SK-N-SH (cell line): ENCODE measurements at regions not wholly inside any gene's neighbourhood (a gene's known extent, or its start where the extent isn't known, plus 50 kb on each side); places are given as distances from the start of the nearest gene placed in this dataset.

Source experiments
- CTCF ChIA-PET: fragments of 300-600, 350-600 bp; formaldehyde crosslinking; extraction: SDS; loops from one replicate; lab custom pipeline; 2021; lab: Yijun Ruan, JAX
- POLR2A ChIA-PET: fragments of 350-600 bp; sonication (Branson Sonifier 250); formaldehyde crosslinking; extraction: SDS; loops from one replicate; lab custom pipeline; 2020; ENCODE audit warnings: antibody characterized with exemption, inconsistent platforms; lab: Yijun Ruan, JAX
- DNase-seq: peaks from one replicate; pipeline ENCODE4 v3.0.0; 2012
- H2AFZ ChIP-seq: fragments of 200-600 bp; sonication (generic); 2 replicates; pipeline ENCODE4 v1.8.1; 2016; ENCODE audit warnings: antibody characterized with exemption, mild to moderate bottlenecking, low read depth
- H3F3A ChIP-seq: fragments of 200-600 bp; sonication (generic); replicated peaks from 2 replicates; pipeline ENCODE3; 2016; ENCODE audit warnings: antibody characterized with exemption, mild to moderate bottlenecking; ENCODE audit not compliant: insufficient read depth
- H3K27ac ChIP-seq, 2 experiments: fragments of 200-500 bp in 1 of 2; fragments of 200-600 bp in 1 of 2; sonication (Bioruptor generic) in 1 of 2; sonication (generic), shearing (Covaris generic) in 1 of 2; 2 replicates each; pipeline versions ENCODE4 v1.5.1 to v1.6.1; 2014 to 2016; ENCODE audit warnings: low read depth in 2 of 2, inconsistent platforms in 1 of 2, low read length in 1 of 2, mild to moderate bottlenecking in 1 of 2, mixed read lengths in 1 of 2
- H3K27me3 ChIP-seq: fragments of 200-600 bp; sonication (generic), shearing (Covaris generic); 2 replicates; pipeline ENCODE4 v1.6.1; 2016; ENCODE audit warnings: mixed run types; ENCODE audit not compliant: insufficient read depth
- H3K36me3 ChIP-seq, 2 experiments: fragments of 200-500 bp in 1 of 2; fragments of 200-600 bp in 1 of 2; sonication (Bioruptor generic) in 1 of 2; sonication (generic) in 1 of 2; replicated peaks in 1 of 2; 2 replicates each; pipeline versions ENCODE3 to v1.5.1; 2014 to 2016; ENCODE audit warnings: low read length in 1 of 2, mild to moderate bottlenecking in 1 of 2; ENCODE audit not compliant: insufficient read depth in 2 of 2, control insufficient read depth in 1 of 2
- H3K4me1 ChIP-seq, 2 experiments: fragments of 200-500 bp in 1 of 2; fragments of 200-600 bp in 1 of 2; sonication (Bioruptor generic) in 1 of 2; sonication (generic), shearing (Covaris generic) in 1 of 2; 2 replicates each; pipeline versions ENCODE4 v1.5.1 to v1.6.1; 2014 to 2016; ENCODE audit warnings: low read depth in 1 of 2, low read length in 1 of 2, mixed run types in 1 of 2; ENCODE audit not compliant: insufficient read depth in 2 of 2, control insufficient read depth in 1 of 2
- H3K4me2 ChIP-seq: fragments of 200-600 bp; sonication (generic), shearing (Covaris generic); 2 replicates; pipeline ENCODE4 v1.6.1; 2017; ENCODE audit warnings: mixed run types
- H3K4me3 ChIP-seq, 2 experiments: fragments of 200-500 bp in 1 of 2; fragments of 200-600 bp in 1 of 2; sonication (Bioruptor generic) in 1 of 2; sonication (generic), shearing (Covaris generic) in 1 of 2; 2 replicates each; pipeline versions ENCODE4 v1.5.1 to v1.8.1; 2014 to 2016; ENCODE audit warnings: low read depth in 2 of 2, inconsistent platforms in 1 of 2, low read length in 1 of 2, mild to moderate bottlenecking in 1 of 2, mixed read lengths in 1 of 2, moderate library complexity in 1 of 2
- H3K79me2 ChIP-seq: fragments of 200-600 bp; sonication (generic); 2 replicates; pipeline ENCODE4 v1.8.1; 2017; ENCODE audit warnings: mild to moderate bottlenecking; ENCODE audit not compliant: insufficient read depth
- H3K9ac ChIP-seq: fragments of 200-600 bp; sonication (generic); 2 replicates; pipeline ENCODE4 v1.6.1; 2017; ENCODE audit warnings: mixed run types
- H3K9me2 ChIP-seq: fragments of 200-600 bp; sonication (generic); 2 replicates; pipeline ENCODE4 v1.6.1; 2017; ENCODE audit warnings: mixed run types
- H3K9me3 ChIP-seq: fragments of 200-600 bp; sonication (generic); 2 replicates; pipeline ENCODE4 v1.6.1; 2017; ENCODE audit warnings: mixed run types, mild to moderate bottlenecking, moderate library complexity
- H4K20me1 ChIP-seq: fragments of 200-600 bp; sonication (generic); 2 replicates; pipeline ENCODE4 v1.6.1; 2017; ENCODE audit warnings: mild to moderate bottlenecking, mixed run types; ENCODE audit not compliant: insufficient read depth
- CTCF ChIP-seq: fragments of 200-600 bp; sonication (generic); IDR thresholded peaks from 2 replicates; pipeline ENCODE4 v1.6.1; 2017; ENCODE audit warnings: antibody characterized with exemption, mild to moderate bottlenecking, moderate library complexity
- ELF1 ChIP-seq: IDR thresholded peaks from 2 replicates; pipeline ENCODE4 v1.4.0; 2012
- EZH2phosphoT487 ChIP-seq: fragments of 200-600 bp; sonication (generic); IDR thresholded peaks from 2 replicates; pipeline ENCODE4 v1.6.1; 2017; ENCODE audit warnings: low read depth, mixed run types, mild to moderate bottlenecking, antibody characterized with exemption, moderate library complexity, borderline replicate concordance
- FOSL2 ChIP-seq: IDR thresholded peaks from 2 replicates; pipeline ENCODE4 v1.4.0; 2012; ENCODE audit warnings: low read depth, mild to moderate bottlenecking, moderate library complexity, borderline replicate concordance
- FOXJ3 ChIP-seq: sonication (generic); formaldehyde crosslinking; IDR thresholded peaks from 2 replicates; pipeline ENCODE4 v1.5.1; 2020; ENCODE audit warnings: mild to moderate bottlenecking, missing genetic modification reagents
- GABPA ChIP-seq: IDR thresholded peaks from 2 replicates; pipeline ENCODE4 v1.4.0; 2012; ENCODE audit warnings: low read depth, mild to moderate bottlenecking
- GATA2 ChIP-seq: sonication (generic); formaldehyde crosslinking; IDR thresholded peaks from 2 replicates; pipeline ENCODE4 v1.5.0; 2020; ENCODE audit warnings: mild to moderate bottlenecking, missing genetic modification reagents
- MAX ChIP-seq: IDR thresholded peaks from 2 replicates; pipeline ENCODE4 v1.4.0; 2012; ENCODE audit warnings: low read depth
- MEF2A ChIP-seq: IDR thresholded peaks from 2 replicates; pipeline ENCODE4 v1.4.0; 2012; ENCODE audit warnings: low read depth, borderline replicate concordance
- NRF1 ChIP-seq: IDR thresholded peaks from 2 replicates; pipeline ENCODE4 v1.6.1; 2012; ENCODE audit warnings: low read depth, mild to moderate bottlenecking, low read length
- PBX3 ChIP-seq: IDR thresholded peaks from 2 replicates; pipeline ENCODE4; 2012
- RAD21 ChIP-seq: IDR thresholded peaks from 2 replicates; pipeline ENCODE4 v1.6.1; 2012; ENCODE audit warnings: mild to moderate bottlenecking, low read length
- REST ChIP-seq: IDR thresholded peaks from 2 replicates; pipeline ENCODE4 v1.6.1; 2012; ENCODE audit warnings: mild to moderate bottlenecking, low read depth, low read length, moderate library complexity
- SIN3A ChIP-seq: IDR thresholded peaks from 2 replicates; pipeline ENCODE4 v1.6.1; 2012; ENCODE audit warnings: low read depth, mild to moderate bottlenecking, low read length, moderate library complexity, borderline replicate concordance
- SMC3 ChIP-seq: IDR thresholded peaks from 2 replicates; pipeline ENCODE4 v1.6.1; 2012; ENCODE audit warnings: low read depth, low read length, improper control_type of control experiment
- TCF12 ChIP-seq: IDR thresholded peaks from 2 replicates; pipeline ENCODE4 v1.4.0; 2012
- TEAD4 ChIP-seq: IDR thresholded peaks from 2 replicates; pipeline ENCODE4 v1.4.0; 2012; ENCODE audit warnings: mild to moderate bottlenecking, borderline replicate concordance; ENCODE audit not compliant: insufficient read depth
- USF1 ChIP-seq: IDR thresholded peaks from 2 replicates; pipeline ENCODE4 v1.4.0; 2012; ENCODE audit warnings: low read depth, borderline replicate concordance
- YY1 ChIP-seq: IDR thresholded peaks from 2 replicates; pipeline ENCODE4 v1.4.0; 2012; ENCODE audit warnings: low read depth, mild to moderate bottlenecking
- ZBTB33 ChIP-seq: IDR thresholded peaks from 2 replicates; pipeline ENCODE4 v1.4.0; 2012; ENCODE audit warnings: low read depth, borderline replicate concordance
- WGBS: methylation state at CpG from one replicate; pipeline ENCODE4 v1.1.6; 2017; ENCODE audit warnings: low lambda C conversion rate; 5-methylcytosine and 5-hydroxymethylcytosine counted together

- H3K9me3 ChIP-seq = no peaks in the 10 kb centered on the region
- CTCF ChIA-PET = no interaction called here
Measured at GRCh38 chr3:146339349-146339748, 88.4 kb upstream of the PLSCR4 start.

More at GRCh38 chr3:146339349-146339748, 88.4 kb upstream of the PLSCR4 start:
- 10% methylated on average over 7 of the region's 7 CpGs for WGBS
- DNase-seq = no peak
- no peaks in the 10 kb centered on the region for H3K36me3 ChIP-seq
- H3K9ac ChIP-seq = no peak overlapping the region
- H3K27me3 ChIP-seq = peaks cover 13% of the 10 kb centered on the region; the same call in 1 of the 2 replicates
- H4K20me1 ChIP-seq = no peaks in the 10 kb centered on the region
- H3K9me2 ChIP-seq = no peaks in the 10 kb centered on the region
- H3K4me3 ChIP-seq = no peak overlapping the region
- H3F3A ChIP-seq = no peaks in the 10 kb centered on the region
- no peaks in the 10 kb centered on the region for H3K4me1 ChIP-seq
- POLR2A ChIA-PET = no interaction called here
- TF ChIP-seq FOXJ3 (no peak), NRF1 (no peak), YY1 (no peak), USF1 (no peak), ZBTB33 (no peak), RAD21 (no peak), MAX (no peak), SIN3A (no peak), MEF2A (no peak), EZH2phosphoT487 (no peak), GATA2 (no peak), ELF1 (no peak), CTCF (no peak), PBX3 (no peak), FOSL2 (no peak), TEAD4 (no peak), REST (no peak), GABPA (no peak), TCF12 (no peak), SMC3 (no peak)
- TF ChIP-seq, all 33 proteins: peak for 0
- no peak overlapping the region for H3K4me2 ChIP-seq
- no peak overlapping the region for H2AFZ ChIP-seq
- no peaks in the 10 kb centered on the region for H3K79me2 ChIP-seq
- no peak overlapping the region for H3K27ac ChIP-seq
